ENCODE measurements at regions not wholly inside any gene's neighbourhood (a gene's known extent, or its start where the extent isn't known, plus 50 kb on each side); places are given as distances from the start of the nearest gene placed in this dataset.

DNA sequence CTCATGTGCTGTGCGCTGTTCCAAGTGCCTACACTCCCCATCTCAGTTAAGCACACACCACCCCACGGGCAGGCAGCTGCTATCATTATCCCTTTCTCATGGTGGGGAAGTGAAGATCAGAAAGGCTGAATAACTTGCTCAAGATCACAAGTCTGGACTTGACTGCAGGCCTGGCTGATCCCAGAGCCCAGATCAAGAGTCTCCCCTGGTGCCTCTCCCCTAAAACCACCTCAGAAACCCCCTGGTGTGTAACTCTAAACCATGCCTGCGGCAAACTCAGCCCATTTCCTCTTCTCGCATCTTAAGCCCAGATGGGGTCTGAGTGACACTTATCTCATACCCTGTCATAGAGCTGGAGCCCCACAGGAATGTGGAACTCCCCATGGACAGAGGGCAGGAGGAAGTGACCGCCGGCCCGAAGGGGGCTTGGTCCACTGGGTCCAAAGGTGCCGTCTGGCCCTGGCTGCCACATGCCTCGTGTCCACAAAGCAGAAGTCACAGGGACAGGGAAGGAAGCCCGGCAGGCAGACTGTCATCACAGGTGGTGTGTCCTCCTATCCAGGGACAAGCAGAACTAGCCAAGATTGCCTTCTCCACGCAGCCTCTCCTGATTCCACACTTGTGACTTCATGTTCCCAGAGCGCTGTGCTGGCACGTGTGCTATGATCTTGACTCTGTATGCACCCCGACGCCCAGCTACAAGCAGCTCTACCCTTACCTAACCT lies 92.1 kb downstream of the SYF2 start (continued):
- TF ChIP-seq, protein P1, sequence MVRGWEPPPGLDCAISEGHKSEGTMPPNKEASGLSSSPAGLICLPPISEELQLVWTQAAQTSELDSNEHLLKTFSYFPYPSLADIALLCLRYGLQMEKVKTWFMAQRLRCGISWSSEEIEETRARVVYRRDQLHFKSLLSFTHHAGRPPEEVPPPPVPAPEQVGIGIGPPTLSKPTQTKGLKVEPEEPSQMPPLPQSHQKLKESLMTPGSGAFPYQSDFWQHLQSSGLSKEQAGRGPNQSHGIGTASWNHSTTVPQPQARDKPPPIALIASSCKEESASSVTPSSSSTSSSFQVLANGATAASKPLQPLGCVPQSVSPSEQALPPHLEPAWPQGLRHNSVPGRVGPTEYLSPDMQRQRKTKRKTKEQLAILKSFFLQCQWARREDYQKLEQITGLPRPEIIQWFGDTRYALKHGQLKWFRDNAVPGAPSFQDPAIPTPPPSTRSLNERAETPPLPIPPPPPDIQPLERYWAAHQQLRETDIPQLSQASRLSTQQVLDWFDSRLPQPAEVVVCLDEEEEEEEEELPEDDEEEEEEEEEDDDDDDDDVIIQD (CRISPR knock-in tag; IDR thresholded peaks at IDR 0.05; ENCODE audit: low read depth): 0 out of 2 replicates have a peak, but pooled peaks have one; percentile 7
- TF ChIP-seq ZSCAN21 (CRISPR knock-in tag; IDR thresholded peaks at IDR 0.05; ENCODE audit: borderline replicate concordance) (peak; percentile 81), ZBTB8A (CRISPR knock-in tag; IDR thresholded peaks at IDR 0.05; ENCODE audit: borderline replicate concordance, low read depth) (peak; percentile 49; the same call in 1 of the 2 replicates), ATF7-NPFF (CRISPR knock-in tag; IDR thresholded peaks at IDR 0.05; ENCODE audit: low read depth) (0 out of 2 replicates have a peak, but pooled peaks have one; percentile 49), MYC (CRISPR knock-in tag; IDR thresholded peaks at IDR 0.05; ENCODE audit: borderline replicate concordance) (peak; percentile 90; the same call in 1 of the 2 replicates), ZNF792 (CRISPR knock-in tag; IDR thresholded peaks at IDR 0.05) (peak; percentile 79; the same call in 1 of the 2 replicates), ZNF766 (CRISPR knock-in tag; IDR thresholded peaks at IDR 0.05; ENCODE audit: borderline replicate concordance) (no peak; the same call in 1 of the 2 replicates), KDM3A (CRISPR knock-in tag; IDR thresholded peaks at IDR 0.05; ENCODE audit: low read depth) (no peak)
- TF ChIP-seq, protein P2, sequence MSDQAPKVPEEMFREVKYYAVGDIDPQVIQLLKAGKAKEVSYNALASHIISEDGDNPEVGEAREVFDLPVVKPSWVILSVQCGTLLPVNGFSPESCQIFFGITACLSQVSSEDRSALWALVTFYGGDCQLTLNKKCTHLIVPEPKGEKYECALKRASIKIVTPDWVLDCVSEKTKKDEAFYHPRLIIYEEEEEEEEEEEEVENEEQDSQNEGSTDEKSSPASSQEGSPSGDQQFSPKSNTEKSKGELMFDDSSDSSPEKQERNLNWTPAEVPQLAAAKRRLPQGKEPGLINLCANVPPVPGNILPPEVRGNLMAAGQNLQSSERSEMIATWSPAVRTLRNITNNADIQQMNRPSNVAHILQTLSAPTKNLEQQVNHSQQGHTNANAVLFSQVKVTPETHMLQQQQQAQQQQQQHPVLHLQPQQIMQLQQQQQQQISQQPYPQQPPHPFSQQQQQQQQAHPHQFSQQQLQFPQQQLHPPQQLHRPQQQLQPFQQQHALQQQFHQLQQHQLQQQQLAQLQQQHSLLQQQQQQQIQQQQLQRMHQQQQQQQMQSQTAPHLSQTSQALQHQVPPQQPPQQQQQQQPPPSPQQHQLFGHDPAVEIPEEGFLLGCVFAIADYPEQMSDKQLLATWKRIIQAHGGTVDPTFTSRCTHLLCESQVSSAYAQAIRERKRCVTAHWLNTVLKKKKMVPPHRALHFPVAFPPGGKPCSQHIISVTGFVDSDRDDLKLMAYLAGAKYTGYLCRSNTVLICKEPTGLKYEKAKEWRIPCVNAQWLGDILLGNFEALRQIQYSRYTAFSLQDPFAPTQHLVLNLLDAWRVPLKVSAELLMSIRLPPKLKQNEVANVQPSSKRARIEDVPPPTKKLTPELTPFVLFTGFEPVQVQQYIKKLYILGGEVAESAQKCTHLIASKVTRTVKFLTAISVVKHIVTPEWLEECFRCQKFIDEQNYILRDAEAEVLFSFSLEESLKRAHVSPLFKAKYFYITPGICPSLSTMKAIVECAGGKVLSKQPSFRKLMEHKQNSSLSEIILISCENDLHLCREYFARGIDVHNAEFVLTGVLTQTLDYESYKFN (CRISPR knock-in tag; conservative IDR thresholded peaks at IDR 0.05): peak; percentile 88
- TF ChIP-seq, protein P3, sequence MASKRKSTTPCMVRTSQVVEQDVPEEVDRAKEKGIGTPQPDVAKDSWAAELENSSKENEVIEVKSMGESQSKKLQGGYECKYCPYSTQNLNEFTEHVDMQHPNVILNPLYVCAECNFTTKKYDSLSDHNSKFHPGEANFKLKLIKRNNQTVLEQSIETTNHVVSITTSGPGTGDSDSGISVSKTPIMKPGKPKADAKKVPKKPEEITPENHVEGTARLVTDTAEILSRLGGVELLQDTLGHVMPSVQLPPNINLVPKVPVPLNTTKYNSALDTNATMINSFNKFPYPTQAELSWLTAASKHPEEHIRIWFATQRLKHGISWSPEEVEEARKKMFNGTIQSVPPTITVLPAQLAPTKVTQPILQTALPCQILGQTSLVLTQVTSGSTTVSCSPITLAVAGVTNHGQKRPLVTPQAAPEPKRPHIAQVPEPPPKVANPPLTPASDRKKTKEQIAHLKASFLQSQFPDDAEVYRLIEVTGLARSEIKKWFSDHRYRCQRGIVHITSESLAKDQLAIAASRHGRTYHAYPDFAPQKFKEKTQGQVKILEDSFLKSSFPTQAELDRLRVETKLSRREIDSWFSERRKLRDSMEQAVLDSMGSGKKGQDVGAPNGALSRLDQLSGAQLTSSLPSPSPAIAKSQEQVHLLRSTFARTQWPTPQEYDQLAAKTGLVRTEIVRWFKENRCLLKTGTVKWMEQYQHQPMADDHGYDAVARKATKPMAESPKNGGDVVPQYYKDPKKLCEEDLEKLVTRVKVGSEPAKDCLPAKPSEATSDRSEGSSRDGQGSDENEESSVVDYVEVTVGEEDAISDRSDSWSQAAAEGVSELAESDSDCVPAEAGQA (IDR thresholded peaks at IDR 0.05; ENCODE audit: low read depth): 0 out of 2 replicates have a peak, but pooled peaks have one; percentile 26
- TF ChIP-seq, protein P3 (CRISPR knock-in tag; IDR thresholded peaks at IDR 0.05; ENCODE audit: borderline replicate concordance): no peak

Measured in HepG2 (cell line).